ENCODE measurements at regions not wholly inside any gene's neighbourhood (a gene's known extent, or its start where the extent isn't known, plus 50 kb on each side); places are given as distances from the start of the nearest gene placed in this dataset.

GRCh38 chr1:184315254-184315653 lies 71.6 kb upstream of the C1orf21 start:
- no peak for TF ChIP-seq POLR2A (IDR thresholded peaks at IDR 0.05)
- no peak for TF ChIP-seq CTCF (IDR thresholded peaks at IDR 0.05)
